Vagina (tissue), 2 donors: ENCODE measurements at regions not wholly inside any gene's neighbourhood (a gene's known extent, or its start where the extent isn't known, plus 50 kb on each side); places are given as distances from the start of the nearest gene placed in this dataset.

Experiments used
- CTCF ChIP-seq, 3 experiments: fragments of 450-650 bp in 2 of 3; fragments of 200-600 bp in 1 of 3; sonication (generic) in 1 of 3; IDR thresholded peaks; one replicate each; pipeline ENCODE4 v1.5.1; 2017 to 2019; ENCODE audit warnings: antibody characterized with exemption in 3 of 3, mild to moderate bottlenecking in 2 of 3, moderate library complexity in 2 of 3
- POLR2AphosphoS5 ChIP-seq, 2 donors: sonication (generic); formaldehyde crosslinking; IDR thresholded peaks; one replicate each; pipeline ENCODE4 v1.9.0; 2017; ENCODE audit warnings: antibody characterized with exemption in 2 of 2, mild to moderate bottlenecking in 2 of 2, low read depth in 1 of 2; ENCODE audit not compliant: insufficient read depth in 1 of 2

DNA sequence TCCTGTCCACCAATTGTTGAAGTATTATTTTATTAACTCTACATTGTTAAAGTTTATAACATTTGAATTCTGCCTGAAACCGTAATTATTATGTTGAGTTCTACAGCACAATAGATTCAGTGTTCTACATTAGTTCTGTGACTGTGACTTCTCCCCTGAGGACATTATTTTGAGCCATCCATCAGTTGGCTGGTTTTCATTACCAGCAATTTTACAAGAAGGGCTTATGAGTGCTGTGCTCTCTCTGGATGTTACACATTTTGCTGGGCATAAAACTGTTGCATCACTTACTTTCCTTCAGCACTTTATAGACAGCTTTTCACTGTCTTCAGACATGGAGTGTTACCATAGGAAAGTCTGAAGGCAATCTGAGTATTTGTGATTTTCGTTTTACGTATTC is 118.2 kb upstream of the KITLG start:
- no peak for TF ChIP-seq POLR2AphosphoS5 (IDR thresholded peaks at IDR 0.05; ENCODE audit: insufficient read depth in 1 of 2, low read depth in 1 of 2)
- no peak for TF ChIP-seq CTCF (IDR thresholded peaks at IDR 0.05)
